GM21447 (cell line): ENCODE measurements at regions not wholly inside any gene's neighbourhood (a gene's known extent, or its start where the extent isn't known, plus 50 kb on each side); places are given as distances from the start of the nearest gene placed in this dataset.
"Not testable (repeated sequence)": the region's sequence is repeated elsewhere in the genome, so short reads cannot be mapped to it uniquely, and the experiment has no call there.

Source experiments
- ATAC-seq: cut with Tn5 transposase; IDR thresholded peaks from one replicate; pipeline ENCODE4 v1.9.1; 2021; ENCODE audit not compliant: unreplicated experiment

DNA sequence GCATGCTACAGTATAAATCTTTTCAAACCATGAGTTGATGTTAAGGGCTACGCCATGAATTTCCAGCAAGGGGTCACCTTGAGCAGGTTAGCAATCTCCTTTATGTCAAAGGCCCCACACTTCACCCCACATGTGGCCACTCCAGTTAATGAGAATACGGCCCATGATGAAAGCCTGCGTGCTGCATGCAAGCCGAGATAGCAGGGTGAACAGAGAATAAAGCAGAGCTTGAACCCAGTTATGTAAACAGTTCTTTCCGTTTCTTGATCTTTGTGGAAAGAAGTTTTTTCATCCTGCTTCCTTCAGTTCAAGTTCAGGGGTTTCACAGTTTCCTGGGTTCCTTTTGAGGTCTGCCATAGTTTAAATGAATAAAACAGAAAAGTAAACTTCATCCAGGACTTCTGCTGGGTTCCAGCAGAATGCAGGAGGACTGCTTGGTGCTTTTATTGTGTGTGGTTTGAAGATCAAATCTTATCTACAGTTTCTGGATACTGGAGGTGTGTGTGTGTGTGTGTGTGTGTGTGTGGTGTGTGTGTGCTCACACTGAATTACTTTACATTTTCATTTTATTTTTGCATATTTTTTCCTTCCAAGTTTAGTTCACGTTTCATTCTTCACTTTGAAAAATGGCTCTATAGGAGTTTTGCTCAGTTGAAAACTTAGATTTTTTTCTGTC, 87.1 kb downstream of the HMHB1 start:
- no peak for ATAC-seq

DNA sequence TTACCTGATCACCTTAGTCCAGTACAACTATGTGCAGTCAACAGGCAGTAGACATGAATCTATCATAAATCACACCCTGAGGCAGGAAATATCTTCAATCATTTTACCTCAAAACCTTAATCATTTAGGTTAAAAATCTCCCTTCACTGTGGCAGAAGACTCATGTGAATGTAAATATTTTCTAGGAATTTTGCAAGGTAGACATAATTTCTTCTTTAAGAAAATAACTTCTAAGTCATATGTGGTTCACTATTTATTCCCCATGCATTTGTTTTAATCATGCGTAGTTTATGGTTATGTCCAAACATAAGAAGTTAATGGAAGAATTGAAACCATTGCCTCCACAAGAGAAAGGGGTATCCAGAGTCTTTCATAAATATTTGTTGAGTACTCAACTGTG, 97.0 kb downstream of the HMHB1 start:
- ATAC-seq = no peak

DNA sequence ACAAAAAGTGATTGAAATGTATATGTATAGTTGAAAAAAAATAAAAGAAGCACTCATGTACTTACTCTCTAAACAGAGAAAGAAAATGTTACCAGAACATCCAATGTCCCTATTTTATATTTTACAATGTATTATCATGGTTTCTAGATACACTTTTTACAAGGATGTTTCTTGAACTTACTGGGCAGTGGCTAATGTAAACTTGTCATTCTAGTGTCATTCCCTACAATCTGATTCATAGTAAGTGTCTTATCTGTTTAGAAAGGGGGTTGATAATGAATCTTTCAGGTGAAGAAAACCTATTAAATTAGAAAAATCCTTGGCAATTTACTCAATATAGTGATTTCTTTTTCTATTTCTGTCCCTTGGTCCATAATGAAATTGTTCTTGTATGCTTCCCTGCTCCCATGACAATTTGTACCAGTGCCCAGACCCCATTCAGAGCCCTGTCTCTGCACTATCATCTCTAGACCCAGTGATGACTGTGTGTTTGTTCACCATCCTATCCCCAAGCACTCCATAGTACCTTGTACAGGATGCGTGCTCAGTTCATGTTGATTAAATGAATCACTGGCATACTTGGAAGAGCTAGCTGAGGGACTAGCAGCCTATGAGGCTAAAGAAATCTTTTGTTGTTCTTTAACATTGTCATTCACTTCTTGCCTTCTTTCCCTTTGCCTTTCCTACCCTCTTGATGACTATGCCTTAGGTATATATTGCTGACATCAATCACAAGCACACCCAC, 101.2 kb downstream of the HMHB1 start:
- no peak for ATAC-seq

DNA sequence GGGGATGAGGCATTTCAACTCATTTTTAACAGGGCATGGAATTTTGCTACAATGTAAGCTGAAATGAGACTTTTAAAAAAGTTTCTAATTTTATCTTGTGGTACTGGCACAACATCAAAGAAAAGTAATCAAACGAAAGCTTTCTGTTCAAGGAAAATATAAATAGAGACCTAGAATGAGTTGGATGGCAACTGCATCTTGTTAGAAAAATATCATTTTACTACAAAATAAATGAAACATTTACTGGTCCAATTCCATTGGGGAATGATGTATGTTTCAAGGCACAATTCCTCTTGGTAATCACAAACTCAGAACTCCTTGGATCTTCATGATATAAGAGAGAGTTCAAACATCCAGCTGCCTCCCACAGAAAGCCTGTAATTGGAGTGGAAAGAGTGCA, 102.8 kb downstream of the HMHB1 start:
- no peak for ATAC-seq

DNA sequence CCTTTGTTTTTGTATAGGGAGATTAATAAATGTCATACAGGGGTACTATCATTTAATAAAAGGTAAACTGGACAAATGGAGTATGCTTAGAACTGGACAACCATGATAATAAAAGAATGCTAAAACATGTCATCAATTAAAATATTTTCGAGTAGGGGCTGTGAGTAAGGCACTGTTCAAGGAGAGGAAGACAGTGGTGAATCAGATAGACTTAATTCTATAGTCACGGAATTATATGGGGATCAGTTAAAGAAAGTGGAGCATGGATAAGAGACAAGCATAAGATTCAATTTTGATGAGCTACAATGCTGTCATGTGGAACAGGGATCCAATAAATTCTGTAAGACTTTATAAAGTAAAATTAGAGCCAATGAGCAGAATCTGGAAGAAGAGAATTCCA, 104.5 kb downstream of the HMHB1 start:
- ATAC-seq = no peak

DNA sequence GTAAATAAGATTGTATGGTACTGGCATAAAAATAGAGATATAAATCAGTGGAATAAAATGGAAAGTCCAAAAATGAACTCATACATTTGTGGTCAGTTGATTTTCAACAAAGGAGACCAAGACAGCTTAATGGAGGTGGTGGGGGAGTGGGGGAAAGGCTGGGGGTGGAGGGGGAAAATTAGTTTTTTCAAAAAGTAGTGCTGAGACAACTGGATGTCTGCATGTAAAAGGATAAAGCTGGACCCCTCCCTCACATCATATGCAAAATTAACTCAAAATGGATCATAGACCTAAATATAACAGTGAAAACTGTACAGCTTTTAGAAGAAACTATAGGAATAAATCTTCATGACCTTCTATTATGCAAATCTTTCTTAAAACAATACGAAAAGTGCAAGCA, 107.0 kb downstream of the HMHB1 start:
- ATAC-seq = no peak

DNA sequence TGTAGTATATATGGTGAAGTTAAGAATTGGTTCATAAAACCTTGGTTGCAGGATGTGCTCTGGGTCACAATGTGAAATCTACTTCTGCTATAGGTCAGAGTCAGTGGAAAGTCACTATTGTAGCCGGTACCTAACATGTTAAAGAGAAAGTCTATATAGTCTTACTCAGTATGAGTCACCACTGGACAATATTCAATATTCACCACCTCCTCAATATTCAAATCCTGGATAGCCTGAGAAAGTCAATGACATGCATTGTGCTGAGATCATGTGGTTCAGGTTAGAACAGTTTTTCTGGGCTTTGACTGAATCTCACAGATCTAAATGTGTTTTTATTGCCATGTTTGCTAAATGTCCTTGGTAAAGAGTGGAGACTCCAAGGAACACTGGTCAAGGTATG, 108.8 kb downstream of the HMHB1 start:
- no peak for ATAC-seq

DNA sequence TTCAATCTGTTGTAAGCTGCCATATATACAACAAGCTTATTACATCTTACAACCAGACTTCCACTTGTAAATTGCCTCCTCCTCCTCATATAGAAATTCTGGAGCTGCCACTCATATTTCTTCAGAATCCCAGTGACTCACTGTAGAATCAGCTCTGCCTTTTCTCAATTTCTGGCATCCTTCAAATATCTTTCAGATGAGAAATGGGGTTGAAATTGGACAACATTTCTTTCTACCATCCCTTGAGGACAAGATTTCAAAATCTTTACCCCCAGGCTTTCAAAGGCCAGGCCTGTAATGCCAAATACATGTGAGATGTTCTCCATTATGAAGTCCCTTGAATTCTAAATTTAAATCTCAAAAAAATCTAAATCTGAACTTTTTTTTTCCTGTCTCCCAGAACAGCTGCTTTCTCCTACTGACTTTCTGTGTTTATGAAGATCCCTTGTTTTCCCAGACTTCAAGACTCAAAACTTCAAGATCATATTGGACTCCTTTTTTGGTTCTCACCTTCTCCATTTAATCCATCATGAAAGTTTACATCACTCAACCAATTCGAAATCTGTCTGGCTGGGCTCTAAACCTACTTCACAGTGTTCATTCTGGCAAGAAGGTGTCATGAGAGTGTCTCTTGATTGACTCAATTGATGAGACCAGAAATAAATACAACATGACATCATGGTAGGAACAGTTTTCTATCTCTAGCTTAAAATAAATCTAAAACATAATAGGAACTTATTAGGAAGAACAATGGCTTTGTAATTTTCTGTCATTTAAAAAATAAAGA, 109.8 kb downstream of the HMHB1 start:
- ATAC-seq = no peak

DNA sequence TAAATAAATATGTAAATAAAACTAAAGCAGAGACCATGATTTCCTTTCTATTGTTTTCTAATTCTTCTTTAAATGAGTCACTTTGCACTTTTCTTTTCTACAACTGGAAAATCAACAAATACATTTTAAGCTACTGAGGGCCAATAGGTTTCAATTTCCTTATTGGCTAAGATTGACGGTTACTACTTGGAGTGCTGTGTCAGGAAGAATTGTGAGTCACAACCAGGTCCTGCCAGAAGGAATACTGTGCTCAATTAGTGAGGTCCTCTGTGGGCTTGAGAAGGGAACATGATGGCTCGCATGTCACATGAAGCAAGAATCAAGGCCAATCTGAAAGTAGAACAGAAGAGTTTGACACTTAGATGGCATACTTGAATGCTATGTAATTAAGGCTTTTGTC, 110.8 kb downstream of the HMHB1 start:
- no peak for ATAC-seq

DNA sequence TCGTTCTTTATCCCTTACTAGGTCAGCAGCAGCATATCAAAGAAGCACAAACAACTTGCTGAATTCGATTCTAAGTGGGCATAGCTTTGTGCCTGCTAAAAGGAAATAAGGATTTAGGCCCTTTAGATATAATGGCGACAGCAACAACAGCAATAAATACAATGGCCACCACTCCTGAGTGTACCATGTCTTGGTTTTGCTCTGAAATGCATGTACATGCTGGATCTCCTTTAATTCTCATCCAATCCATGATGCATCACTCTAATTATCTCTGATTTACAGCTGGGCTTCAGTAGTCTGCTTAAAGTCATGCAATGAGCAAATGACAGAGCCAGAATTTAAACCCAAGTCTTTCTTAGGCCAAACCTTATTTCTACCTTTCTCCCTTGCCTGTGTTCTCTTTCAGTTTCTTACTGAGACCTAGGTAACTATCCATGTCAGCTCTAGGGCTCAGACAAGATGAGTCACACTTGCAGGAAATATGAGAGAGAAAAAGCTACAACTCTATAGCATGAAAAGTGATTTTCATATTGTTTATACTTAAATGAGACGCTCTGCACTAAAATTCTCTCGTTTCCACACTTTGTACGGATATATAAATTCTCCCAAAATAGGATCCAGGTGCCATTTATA, 111.8 kb downstream of the HMHB1 start:
- ATAC-seq = no peak

DNA sequence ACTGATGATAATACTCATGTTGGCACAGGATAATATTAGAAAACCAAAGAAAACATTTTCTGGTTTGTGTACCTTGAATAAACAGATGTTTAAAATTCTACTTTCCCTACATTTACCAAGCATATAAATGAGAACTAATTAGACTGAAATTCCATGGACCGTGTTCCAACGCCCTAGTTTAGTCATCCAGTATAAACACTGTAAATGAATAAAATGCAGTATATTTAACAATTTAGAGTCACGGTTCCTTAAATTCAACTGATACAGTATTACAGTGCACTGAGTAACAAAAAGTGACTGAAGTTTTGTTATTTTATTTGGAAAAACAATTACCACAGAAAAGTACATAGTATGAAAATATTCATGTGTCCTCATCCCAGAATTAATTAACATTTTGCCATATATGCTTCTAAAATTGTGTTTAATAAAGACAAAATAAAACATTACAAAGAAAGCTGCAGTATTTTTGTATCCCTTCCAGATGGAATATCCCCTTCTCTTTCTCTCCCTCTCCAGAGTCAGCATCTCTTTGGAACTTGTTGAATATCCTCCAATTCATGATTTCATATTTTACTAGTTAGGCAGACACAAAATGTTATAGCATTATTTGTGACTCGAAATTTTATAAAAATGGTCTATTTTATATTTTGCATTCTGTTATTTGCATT, 112.5 kb downstream of the HMHB1 start:
- no peak for ATAC-seq

DNA sequence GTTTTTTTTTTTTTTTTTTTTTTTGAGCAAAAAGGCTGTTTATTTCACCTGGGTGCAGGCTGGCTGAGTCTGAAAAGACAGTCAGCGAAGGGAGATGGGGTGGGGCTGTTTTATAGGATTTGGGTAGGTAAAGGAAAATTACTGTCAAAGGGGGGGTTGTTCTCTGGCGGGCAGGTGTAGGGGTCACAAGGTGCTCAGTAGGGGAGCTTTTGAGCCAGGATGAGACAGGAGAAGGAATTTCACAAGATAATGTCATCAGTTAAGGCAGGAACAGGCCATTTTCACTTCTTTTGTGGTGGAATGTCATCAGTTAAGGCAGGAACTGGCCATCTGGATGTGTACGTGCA, 113.0 kb downstream of the HMHB1 start:
- not testable (repeated sequence) for ATAC-seq

DNA sequence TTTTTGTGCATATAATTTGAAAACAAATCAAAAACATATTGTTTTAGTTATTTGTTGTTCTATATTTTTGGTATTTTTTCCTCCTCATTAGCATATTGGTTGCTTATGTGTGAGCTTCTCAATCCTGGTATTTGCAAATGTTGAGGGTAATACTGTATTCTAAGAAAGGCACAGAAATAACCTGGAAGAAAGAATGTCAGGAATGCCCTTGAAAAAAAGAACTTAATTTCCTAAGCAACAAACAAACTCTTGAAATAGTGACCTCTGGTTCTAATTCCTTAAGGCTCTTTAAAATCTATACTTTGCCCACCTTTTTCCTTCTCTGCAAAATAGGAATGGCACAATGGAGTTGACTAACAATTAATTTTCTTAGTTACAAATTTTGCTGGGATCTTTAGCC, 117.5 kb downstream of the HMHB1 start:
- ATAC-seq = no peak

DNA sequence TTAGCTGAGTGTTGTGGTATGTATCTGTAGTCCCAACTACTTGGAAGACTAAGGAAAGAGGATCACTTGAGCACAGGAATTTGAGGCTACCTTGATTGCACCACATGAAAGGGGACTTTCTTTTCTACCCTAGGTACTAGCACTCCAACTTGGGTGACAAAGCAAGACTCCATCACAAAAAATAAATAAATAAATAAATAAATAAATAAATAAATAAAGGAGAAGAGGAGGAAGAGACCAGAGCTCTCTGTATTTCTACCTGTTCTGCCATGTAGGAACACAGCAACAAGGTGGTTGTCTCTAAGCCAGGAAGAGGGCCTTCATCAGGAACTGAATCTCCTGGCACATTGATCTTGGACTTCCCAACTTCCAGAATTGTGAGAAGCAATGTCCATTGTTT, 118.6 kb downstream of the HMHB1 start:
- no peak for ATAC-seq

DNA sequence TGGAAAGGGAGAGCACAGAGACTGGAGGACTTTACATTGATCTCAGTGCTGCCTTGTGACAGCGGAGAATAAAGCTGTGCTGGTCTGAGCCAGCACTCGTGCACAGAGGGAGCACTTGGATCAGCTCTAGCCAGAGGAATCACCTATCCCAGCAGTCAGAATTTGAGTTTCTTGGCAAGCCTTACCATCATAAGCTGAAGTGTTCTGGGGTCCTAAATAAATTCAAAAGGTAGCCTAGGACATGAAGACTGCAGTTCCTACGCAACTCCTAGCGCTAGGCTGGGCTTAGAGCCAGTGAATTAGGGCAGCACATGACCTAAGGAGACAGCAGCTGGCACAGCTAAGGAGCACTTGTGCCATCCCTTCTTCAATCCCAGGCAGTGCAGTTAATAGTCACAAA, 119.5 kb downstream of the HMHB1 start:
- no peak for ATAC-seq

DNA sequence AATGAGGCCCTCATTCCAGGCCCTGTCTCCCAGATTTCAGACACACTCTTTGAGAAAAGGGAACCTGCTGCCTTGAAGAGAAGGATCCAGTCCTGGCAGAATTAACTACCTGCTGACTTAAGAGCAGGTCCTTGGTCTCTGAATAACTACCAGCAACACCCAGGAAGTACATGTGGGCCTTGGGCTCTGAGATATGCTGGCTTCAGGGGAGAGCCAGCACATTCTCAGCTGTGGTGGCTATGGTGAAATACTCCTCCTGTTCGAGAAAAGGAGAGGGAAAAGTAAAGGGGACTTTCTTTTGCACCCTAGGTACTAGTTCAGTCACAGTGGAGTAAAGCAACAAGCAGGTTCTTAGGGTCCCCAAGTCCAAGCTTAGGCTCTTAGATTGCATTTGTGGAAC, 120.0 kb downstream of the HMHB1 start:
- ATAC-seq = no peak

DNA sequence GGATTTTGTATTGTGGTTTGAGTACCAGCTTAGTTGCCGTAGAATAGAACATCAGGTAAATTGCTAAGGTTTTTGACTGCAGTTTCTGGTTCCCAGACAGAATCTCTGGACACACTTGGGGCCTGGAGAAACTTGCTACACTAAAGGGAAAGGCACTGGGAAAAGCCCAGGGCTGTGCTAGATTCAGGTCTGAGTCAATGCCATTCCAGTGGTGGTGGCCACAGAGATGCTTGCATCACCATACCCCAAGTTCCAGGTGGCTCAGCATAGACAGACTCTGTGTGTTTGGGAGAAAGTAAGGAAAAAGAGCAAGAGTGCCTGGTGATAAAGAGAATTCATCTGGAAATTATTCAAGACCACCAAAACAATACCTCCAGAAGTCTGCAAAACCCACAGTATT, 120.6 kb downstream of the HMHB1 start:
- ATAC-seq = no peak

DNA sequence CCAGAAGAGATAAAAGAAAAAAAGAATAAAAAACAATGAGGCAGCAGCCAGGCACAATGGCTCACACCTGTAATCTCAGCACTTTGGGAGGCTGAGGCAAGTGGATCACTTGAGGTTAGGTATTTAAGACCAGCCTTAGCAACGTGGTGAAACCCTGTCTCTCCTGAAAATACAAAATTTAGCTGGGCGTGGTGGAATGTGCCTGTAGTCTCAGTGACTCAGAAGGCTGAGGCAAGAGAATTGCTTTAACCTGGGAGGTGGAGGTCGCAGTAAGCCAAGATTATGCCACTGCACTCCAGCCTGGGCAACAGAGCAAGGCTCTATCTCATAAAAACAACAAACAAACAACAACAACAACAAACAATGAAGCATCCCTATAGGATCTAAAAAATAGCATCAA, 121.5 kb downstream of the HMHB1 start:
- ATAC-seq = no peak

DNA sequence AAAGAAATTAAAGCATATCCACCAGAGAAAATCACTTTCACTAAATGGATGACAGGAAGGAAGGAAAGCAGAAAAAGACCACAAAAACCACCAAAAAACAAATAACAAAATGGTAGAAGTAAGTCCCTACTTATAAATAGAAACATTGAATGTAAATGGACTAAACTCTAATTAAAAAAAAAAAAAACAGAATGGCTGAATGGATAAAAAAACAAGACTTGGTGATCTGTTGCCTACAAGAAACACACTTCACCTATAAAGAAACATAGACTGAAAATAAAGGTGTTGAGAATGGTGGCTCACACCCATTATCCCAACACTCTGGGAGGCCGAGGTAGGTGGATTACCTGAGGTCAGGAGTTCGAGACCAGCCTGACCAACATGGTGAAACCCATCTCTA, 122.9 kb downstream of the HMHB1 start:
- no peak for ATAC-seq

DNA sequence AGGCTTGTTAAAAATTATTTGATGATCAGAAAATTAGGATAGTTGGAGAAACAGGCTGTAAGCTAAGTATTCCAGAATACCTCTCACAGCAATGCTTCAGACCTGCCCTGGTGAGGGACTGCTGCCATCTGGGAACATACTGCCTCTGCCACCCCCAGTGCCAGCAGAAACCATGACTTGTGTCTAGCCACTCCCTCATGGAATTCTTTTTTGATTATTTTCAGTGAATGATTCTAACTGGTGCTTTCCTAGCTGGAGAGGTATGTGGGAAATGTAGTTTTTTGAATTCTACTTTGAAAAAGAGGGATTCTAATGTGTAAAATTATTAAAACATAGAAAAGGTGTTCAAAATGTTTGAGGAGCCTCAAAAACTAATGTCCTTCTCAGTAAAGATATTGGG, 126.3 kb downstream of the HMHB1 start:
- no peak for ATAC-seq

DNA sequence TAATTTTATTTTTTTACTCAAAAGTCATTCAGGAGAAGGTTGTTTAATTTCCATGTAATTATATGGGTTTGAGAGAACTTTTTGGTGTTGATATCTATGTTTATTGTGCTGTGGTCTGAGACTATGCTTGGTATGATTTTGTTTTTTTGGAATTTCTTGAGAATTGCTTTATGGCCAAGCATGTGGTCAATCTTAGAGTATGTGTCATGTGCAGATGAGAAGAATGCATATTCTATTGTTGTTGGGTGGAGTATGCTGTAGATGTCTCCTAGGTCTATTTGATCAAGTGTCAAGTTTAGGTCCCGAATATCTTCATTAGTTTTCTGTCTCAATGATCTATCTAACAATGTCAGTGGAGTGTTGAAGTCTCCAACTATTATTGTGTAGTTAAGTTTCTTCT, 134.9 kb downstream of the HMHB1 start:
- ATAC-seq = no peak
